Suprapubic skin (tissue), 4 donors: ENCODE measurements at regions not wholly inside any gene's neighbourhood (a gene's known extent, or its start where the extent isn't known, plus 50 kb on each side); places are given as distances from the start of the nearest gene placed in this dataset.

Experiments used
- CTCF ChIP-seq, 2 donors: fragments of 200-600 bp in 1 of 2; fragments of 450-650 bp in 1 of 2; sonication (generic) in 1 of 2; IDR thresholded peaks; one replicate each; pipeline ENCODE4 v1.5.1; 2016 to 2019; ENCODE audit warnings: antibody characterized with exemption in 2 of 2, mild to moderate bottlenecking in 1 of 2, moderate library complexity in 1 of 2
- EP300 ChIP-seq: sonication (generic); formaldehyde crosslinking; IDR thresholded peaks from one replicate; pipeline ENCODE4 v1.6.1; 2017; ENCODE audit warnings: antibody characterized with exemption
- POLR2A ChIP-seq, 2 donors: fragments of 450-650 bp; IDR thresholded peaks; one replicate each; pipeline ENCODE4 v1.6.1; 2017; ENCODE audit warnings: antibody characterized with exemption in 2 of 2, mild to moderate bottlenecking in 2 of 2, moderate library complexity in 2 of 2
- POLR2AphosphoS5 ChIP-seq, 3 donors: sonication (generic); formaldehyde crosslinking; IDR thresholded peaks; one replicate each; pipeline ENCODE4 v1.6.1; 2017; ENCODE audit warnings: antibody characterized with exemption in 3 of 3

DNA sequence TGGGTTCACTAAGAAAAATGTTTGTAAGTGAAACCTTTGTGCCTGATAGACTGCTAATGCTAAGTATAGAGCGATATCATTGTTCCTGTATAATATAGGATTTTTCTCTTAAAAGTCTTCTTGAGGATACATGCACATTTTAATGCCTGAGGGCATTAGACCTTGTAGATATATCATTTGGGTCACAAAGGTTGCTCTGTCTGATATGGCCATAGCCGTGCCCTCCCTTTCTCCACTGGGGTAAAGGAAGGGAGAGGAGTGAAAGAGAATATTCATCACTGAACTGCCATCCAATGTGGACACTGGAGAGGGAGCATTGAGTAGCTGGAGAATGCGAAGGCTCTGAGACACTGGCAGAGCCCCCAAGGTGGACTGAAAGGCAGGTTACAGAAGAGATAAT lies 442.2 kb upstream of the SPTLC3 start:
- TF ChIP-seq CTCF (IDR thresholded peaks at IDR 0.05) = no peak
- TF ChIP-seq POLR2A (IDR thresholded peaks at IDR 0.05) = no peak
- no peak for TF ChIP-seq EP300
- TF ChIP-seq POLR2AphosphoS5 (IDR thresholded peaks at IDR 0.05) = no peak
